Ovary (tissue), 7 donors: ENCODE measurements at regions not wholly inside any gene's neighbourhood (a gene's known extent, or its start where the extent isn't known, plus 50 kb on each side); places are given as distances from the start of the nearest gene placed in this dataset.
"Not testable (repeated sequence)": the region's sequence is repeated elsewhere in the genome, so short reads cannot be mapped to it uniquely, and the experiment has no call there.

Experiments
- DNase-seq, 5 donors: peaks; one replicate each; pipeline ENCODE4 v3.0.0-alpha.2; 2019 to 2020
- H3K27ac ChIP-seq, 2 donors: fragments of 200-600 bp; one replicate each; pipeline versions ENCODE4 v1.5.1 to v1.8.0; 2019 to 2022
- H3K27me3 ChIP-seq: fragments of 200-600 bp; one replicate; pipeline ENCODE4 v1.8.0; 2022
- H3K36me3 ChIP-seq: fragments of 200-600 bp; sonication (generic); one replicate; pipeline ENCODE4 v1.5.1; 2019
- H3K4me1 ChIP-seq: one replicate; pipeline ENCODE4 v1.8.1; 2013; ENCODE audit warnings: mild to moderate bottlenecking, moderate library complexity; ENCODE audit not compliant: insufficient read depth
- H3K4me3 ChIP-seq: fragments of 200-600 bp; sonication (generic); one replicate; pipeline ENCODE4 v1.5.1; 2017
- H3K9me3 ChIP-seq, 2 donors: fragments of 200-600 bp in 1 of 2; sonication (generic) in 1 of 2; one replicate each; pipeline versions ENCODE4 v1.5.1 to v1.8.1; 2013 to 2019; ENCODE audit warnings: mild to moderate bottlenecking in 1 of 2, moderate library complexity in 1 of 2
- EP300 ChIP-seq: sonication (generic); formaldehyde crosslinking; IDR thresholded peaks from one replicate; pipeline ENCODE4 v1.6.1; 2017; ENCODE audit warnings: antibody characterized with exemption
- POLR2A ChIP-seq: fragments of 450-650 bp; IDR thresholded peaks from one replicate; pipeline ENCODE4 v1.6.1; 2017; ENCODE audit warnings: antibody characterized with exemption, mild to moderate bottlenecking, moderate library complexity
- WGBS, 3 donors: extraction: QIAGEN DNeasy Blood & Tissue Kit in 1 of 3; methylation state at CpG; one replicate each; pipeline versions ENCODE4 v1.1.5 to v1.1.7; 2013 to 2017; 5-methylcytosine and 5-hydroxymethylcytosine counted together
- intact Hi-C, 4 donors: fragments of 100-400 bp; cut with DNase I; formaldehyde crosslinking; loops; one replicate each; pipeline versions ENCODE4 v1.11.0 to v1.15.1; 2022 to 2023
- TF ChIP-seq, protein P1 (sequence below), 3 donors: fragments of 450-650 bp in 2 of 3; fragments of 200-600 bp in 1 of 3; IDR thresholded peaks; one replicate each; pipeline versions ENCODE4 v1.5.1 to v1.8.0; 2016 to 2022; ENCODE audit warnings: antibody characterized with exemption in 3 of 3, mild to moderate bottlenecking in 1 of 3
- donor health status: DM: no; HTN: no; CAD: no; lungs with moderate emphysema.
- donor health status: DM: no; HTN: no; CAD: no.
- donor health status: Bipolar disorder and iron deficiency.
- donor health status: DM: no; HTN: no; CAD: no.
- donor health status: DM: yes; HTN: yes; CAD: no.

DNA sequence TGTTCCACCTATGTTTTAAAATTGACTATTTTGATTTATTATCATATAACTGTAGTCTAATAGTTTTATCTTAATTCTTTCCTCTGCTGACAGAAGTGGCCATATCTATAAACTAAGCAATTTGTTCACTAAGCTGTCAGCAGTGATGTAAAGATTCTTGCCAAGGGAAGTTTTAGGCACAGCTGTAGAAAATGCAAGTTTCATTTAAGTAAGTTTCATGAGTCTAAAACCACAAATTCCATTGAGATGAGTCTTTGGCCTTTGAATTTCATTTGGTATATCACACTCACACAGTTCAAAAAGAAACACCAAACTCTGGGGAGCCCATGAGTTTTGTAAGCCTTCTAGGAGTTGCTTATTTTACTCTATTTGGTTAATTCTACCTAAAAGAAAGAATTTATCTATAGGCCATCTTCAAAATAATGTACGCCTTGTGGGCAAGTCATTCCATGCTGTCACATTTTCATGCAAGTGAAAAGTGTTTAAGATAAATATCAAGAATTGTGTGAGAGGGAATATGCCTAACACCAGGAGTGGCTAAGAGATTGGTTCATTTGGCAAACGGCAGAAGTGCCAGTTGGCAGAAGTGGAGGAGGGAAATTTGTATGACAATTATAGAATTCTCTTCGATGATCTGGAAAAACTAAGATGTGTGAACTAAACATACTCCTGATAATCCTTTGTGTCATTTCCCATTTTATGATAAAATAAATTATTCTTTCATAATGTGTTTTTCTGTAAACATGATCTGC, 292.9 kb downstream of the ZIC4 start:
- TF ChIP-seq, protein P1, sequence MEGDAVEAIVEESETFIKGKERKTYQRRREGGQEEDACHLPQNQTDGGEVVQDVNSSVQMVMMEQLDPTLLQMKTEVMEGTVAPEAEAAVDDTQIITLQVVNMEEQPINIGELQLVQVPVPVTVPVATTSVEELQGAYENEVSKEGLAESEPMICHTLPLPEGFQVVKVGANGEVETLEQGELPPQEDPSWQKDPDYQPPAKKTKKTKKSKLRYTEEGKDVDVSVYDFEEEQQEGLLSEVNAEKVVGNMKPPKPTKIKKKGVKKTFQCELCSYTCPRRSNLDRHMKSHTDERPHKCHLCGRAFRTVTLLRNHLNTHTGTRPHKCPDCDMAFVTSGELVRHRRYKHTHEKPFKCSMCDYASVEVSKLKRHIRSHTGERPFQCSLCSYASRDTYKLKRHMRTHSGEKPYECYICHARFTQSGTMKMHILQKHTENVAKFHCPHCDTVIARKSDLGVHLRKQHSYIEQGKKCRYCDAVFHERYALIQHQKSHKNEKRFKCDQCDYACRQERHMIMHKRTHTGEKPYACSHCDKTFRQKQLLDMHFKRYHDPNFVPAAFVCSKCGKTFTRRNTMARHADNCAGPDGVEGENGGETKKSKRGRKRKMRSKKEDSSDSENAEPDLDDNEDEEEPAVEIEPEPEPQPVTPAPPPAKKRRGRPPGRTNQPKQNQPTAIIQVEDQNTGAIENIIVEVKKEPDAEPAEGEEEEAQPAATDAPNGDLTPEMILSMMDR (IDR thresholded peaks at IDR 0.05), result no peak
- TF ChIP-seq EP300, result no peak
- TF ChIP-seq POLR2A, result no peak
- Histone ChIP-seq H3K4me3 (no peak overlapping the region), H3K9me3 (no peaks in the 10 kb centered on the region), H3K27me3 (no peaks in the 10 kb centered on the region), H3K4me1 (no peaks in the 10 kb centered on the region), H3K36me3 (no peaks in the 10 kb centered on the region), H3K27ac (no peak overlapping the region)
- intact Hi-C loops, result no loop called here
- WGBS, 3 donors, result 71 to 81% (median 76%) methylated on average over 3 of the region's 3 CpGs
- no peak for DNase-seq

DNA sequence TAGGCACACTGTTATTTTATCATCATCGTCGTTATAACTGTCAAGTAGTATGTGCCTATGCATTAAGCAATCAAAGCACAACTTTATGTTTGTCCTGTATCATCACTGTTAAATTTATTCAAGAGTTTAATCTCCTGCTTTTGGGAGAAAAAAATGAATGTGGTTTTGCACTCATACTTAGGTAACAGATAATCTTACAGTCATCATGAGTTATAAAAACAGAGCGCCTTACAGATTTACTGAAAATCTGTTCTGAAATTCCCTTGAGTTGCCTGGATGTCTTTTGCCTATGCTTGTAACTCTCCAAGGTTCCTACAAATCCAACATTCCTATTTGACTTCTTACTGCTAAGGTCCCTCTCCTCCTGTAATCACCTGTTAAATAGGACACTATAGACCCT, 307.3 kb downstream of the ZIC4 start:
- WGBS, 3 donors, result 91 to 92% (median 92%) methylated on average over 3 of the region's 3 CpGs
- H3K36me3 ChIP-seq, result no peaks in the 10 kb centered on the region
- no peaks in the 10 kb centered on the region for H3K9me3 ChIP-seq
- no peak overlapping the region for H3K4me3 ChIP-seq
- intact Hi-C loops, result no loop called here
- H3K27me3 ChIP-seq, result no peaks in the 10 kb centered on the region
- TF ChIP-seq EP300 (no peak), POLR2A (no peak)
- TF ChIP-seq, protein P1 (IDR thresholded peaks at IDR 0.05), result no peak
- DNase-seq, result no peak
- no peaks in the 10 kb centered on the region for H3K4me1 ChIP-seq
- H3K27ac ChIP-seq, result no peak overlapping the region

DNA sequence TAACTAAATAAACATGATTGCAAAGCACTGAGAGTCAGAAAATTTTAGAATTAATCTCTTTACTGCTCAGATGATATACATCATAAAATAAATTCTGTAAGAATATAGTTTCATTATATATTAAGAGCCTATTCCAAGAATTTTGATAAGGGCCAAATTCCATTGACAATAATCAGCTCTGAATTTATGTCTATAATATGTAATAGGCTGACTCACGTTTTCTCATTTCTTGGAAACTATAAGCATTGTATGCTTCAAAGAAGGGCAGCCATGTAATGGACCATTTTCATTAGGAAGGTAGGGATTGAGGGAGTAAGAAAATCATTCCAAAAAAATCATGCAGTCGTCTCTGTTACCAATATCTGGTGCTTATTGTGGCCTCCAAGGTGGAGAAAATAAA, 315.9 kb downstream of the ZIC4 start:
- Histone ChIP-seq H3K4me3 (no peak overlapping the region), H3K4me1 (no peaks in the 10 kb centered on the region), H3K27me3 (no peaks in the 10 kb centered on the region), H3K9me3 (no peaks in the 10 kb centered on the region), H3K27ac (no peak overlapping the region), H3K36me3 (no peaks in the 10 kb centered on the region)
- DNase-seq, result no peak
- intact Hi-C loops, result no loop called here
- WGBS, 3 donors, result 52 to 61% (median 55%) methylated on average over 2 of the region's 2 CpGs
- TF ChIP-seq POLR2A (no peak), EP300 (no peak)
- TF ChIP-seq, protein P1 (IDR thresholded peaks at IDR 0.05), result no peak

DNA sequence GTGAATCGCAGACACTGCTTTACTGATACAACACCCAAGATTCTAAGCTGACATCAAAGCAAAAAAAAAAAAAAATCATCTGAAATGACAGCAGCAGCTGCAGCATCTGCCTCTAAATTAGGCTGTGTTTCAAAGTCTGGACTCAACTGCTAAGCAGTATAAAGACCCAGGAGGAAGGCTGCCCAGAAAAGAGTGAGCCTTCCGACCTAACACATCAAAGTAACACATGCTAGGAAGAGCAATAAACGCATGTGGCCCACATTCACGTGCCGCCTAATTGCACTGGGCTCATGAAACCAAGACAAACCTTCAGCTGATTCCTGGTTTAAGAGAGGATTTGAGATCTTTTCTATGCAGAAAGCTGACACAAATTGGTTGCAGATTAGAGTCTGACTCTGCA, 317.1 kb downstream of the ZIC4 start:
- H3K9me3 ChIP-seq, result no peaks in the 10 kb centered on the region
- no peak overlapping the region for H3K27ac ChIP-seq
- H3K27me3 ChIP-seq, result no peaks in the 10 kb centered on the region
- TF ChIP-seq POLR2A (no peak), EP300 (no peak)
- TF ChIP-seq, protein P1 (IDR thresholded peaks at IDR 0.05), result no peak
- intact Hi-C loops, result no loop called here
- H3K4me1 ChIP-seq, result no peaks in the 10 kb centered on the region
- no peak for DNase-seq
- no peak overlapping the region for H3K4me3 ChIP-seq
- H3K36me3 ChIP-seq, result no peaks in the 10 kb centered on the region
- WGBS, 3 donors, result 31 to 47% (median 39%) methylated on average over 5 of the region's 5 CpGs

DNA sequence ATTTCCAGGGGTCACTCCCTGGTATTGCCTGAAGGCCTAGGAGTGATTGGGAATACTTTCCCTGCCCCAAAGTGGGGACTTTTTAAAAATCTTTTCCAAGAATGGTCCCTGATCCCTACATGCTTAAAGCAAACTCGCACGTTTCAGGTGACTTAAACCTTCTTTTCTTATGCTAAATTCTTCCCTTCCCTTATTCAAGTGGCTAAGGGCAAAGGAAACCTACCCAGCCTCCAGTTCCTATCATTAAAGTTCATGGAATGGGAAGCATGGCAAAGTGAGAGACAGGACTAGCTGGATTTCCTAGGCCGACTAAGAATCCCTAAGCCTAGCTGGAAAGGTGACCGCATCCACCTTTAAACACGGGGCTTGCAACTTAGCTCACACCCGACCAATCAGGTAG, 346.8 kb downstream of the ZIC4 start:
- H3K27me3 ChIP-seq, H3K9me3 ChIP-seq, H3K4me1 ChIP-seq, H3K27ac ChIP-seq, H3K4me3 ChIP-seq, intact Hi-C loops, DNase-seq, H3K36me3 ChIP-seq: not testable (repeated sequence)
- 73 to 77% (median 75%) methylated on average over 6 of the region's 6 CpGs for WGBS, 3 donors
